Astrocyte of the cerebellum (primary cell): ENCODE measurements at regions not wholly inside any gene's neighbourhood (a gene's known extent, or its start where the extent isn't known, plus 50 kb on each side); places are given as distances from the start of the nearest gene placed in this dataset.
"Not testable (repeated sequence)": the region's sequence is repeated elsewhere in the genome, so short reads cannot be mapped to it uniquely, and the experiment has no call there.

Experiments used
- DNase-seq: peaks from one replicate; pipeline ENCODE4 v3.0.0-alpha.2; 2011; ENCODE audit warnings: low read depth
- H3K4me3 ChIP-seq: 2 replicates; pipeline ENCODE4 v1.5.1; 2011; ENCODE audit warnings: mild to moderate bottlenecking, low read depth, low read length, moderate library complexity
- in situ Hi-C: cut with HindIII; loops from 2 replicates; pipeline ENCODE4 v1.10.0; 2017; ENCODE audit warnings: low sequenced_read_pairs
- TF ChIP-seq, protein P1 (sequence below): IDR thresholded peaks from 2 replicates; pipeline ENCODE4 v1.5.1; 2012; ENCODE audit warnings: low read length, low read depth, moderate library complexity, mild to moderate bottlenecking; ENCODE audit errors: missing control alignments

DNA sequence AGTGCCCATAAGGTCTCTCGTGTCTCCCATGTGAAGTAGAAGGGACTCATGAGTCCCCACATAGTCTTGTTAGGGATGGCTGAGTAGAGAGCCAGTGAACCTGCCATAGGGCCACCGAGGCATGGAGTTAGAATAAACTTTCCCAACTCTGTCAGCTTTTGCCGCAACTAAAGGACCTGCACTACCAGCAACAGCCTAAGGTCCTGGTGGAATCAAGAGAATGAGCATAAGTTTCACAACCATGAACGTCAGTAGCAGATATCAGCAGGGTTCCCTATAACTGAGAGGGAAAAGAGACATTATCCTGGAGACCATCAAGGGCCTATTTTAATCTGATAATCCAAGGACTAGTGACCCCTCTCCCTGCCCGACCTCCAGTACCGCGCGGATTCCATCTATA, 60.3 kb upstream of the FNDC3B start:
- TF ChIP-seq, protein P1, sequence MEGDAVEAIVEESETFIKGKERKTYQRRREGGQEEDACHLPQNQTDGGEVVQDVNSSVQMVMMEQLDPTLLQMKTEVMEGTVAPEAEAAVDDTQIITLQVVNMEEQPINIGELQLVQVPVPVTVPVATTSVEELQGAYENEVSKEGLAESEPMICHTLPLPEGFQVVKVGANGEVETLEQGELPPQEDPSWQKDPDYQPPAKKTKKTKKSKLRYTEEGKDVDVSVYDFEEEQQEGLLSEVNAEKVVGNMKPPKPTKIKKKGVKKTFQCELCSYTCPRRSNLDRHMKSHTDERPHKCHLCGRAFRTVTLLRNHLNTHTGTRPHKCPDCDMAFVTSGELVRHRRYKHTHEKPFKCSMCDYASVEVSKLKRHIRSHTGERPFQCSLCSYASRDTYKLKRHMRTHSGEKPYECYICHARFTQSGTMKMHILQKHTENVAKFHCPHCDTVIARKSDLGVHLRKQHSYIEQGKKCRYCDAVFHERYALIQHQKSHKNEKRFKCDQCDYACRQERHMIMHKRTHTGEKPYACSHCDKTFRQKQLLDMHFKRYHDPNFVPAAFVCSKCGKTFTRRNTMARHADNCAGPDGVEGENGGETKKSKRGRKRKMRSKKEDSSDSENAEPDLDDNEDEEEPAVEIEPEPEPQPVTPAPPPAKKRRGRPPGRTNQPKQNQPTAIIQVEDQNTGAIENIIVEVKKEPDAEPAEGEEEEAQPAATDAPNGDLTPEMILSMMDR, result no peak
- no peak overlapping the region for H3K4me3 ChIP-seq

DNA sequence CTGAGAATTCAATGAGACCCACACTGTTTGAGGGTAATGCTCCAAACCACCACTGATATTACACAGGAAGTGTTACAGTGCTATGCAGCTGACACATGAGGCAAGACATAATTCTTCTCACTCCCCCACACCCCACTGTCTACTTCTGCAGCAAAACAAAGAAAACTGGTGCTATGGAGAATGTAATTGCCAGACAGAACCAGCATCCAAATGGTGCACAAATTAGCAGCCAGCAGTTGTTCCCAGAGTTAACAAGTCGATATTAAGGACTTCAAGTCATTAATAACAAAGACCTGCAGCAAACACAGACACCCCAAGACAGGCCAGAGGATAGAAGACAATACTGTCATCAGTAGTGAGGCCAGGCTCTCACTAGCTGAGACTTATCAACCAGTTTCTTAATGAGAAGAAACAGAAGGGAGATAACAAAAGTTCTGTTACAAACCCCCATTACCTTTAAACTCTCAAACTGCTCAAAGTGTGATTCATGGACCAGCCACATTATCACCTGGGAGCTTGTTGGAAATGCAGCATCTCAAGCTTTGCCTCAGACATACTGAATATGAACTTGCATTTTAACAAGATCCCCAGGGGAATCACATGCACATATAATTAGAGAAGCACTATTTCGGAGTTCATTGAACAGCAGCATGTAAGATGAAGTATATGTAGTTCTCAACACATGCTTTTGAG, 58.7 kb upstream of the FNDC3B start:
- no peak overlapping the region for H3K4me3 ChIP-seq
- in situ Hi-C loops, result no loop called here
- no peak for DNase-seq
- TF ChIP-seq, protein P1, result no peak

More for the DNA sequence above, 60.3 kb upstream of the FNDC3B start:
- in situ Hi-C loops, result no loop called here
- DNase-seq, result no peak

DNA sequence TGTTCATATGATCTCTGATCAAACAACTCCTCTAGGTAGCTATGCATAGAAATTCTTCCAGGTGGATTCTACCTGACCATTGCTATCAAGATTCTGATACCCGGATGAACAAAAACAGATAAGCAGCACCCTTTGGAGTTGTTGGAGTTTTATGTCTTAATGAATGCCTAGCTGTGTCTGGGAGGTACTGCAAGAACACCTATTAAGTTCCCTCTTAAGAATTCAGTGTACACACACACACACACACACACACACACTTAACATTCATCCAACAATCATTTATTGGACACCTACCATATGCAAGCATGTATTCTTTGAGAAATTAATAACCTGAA, 58.1 kb upstream of the FNDC3B start:
- in situ Hi-C loops, result no loop called here
- H3K4me3 ChIP-seq, result no peak overlapping the region
- TF ChIP-seq, protein P1, result no peak

DNA sequence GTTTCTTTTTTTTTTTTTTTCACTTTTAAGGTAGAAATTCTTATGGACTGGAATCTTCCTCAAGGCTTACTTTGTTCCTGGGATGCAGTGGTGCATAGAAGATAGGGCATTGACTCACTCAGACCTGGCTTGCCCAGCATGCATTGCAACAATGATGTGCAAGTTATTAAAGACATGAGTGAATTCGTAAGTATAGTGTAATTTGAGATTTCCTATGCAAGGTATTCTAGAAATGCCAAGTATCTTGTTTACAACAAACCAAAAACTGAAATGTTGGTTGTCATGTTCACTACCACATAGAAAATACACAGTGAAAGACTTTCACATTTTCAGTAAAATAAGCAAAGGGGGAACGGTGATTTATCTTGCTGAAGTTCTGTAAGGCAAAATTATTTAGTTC, 56.5 kb upstream of the FNDC3B start:
- no peak overlapping the region for H3K4me3 ChIP-seq
- peak; percentile 36 for DNase-seq
- TF ChIP-seq, protein P1, result no peak
- in situ Hi-C loops, result no loop called here

More for the DNA sequence above, 58.1 kb upstream of the FNDC3B start:
- no peak for DNase-seq

DNA sequence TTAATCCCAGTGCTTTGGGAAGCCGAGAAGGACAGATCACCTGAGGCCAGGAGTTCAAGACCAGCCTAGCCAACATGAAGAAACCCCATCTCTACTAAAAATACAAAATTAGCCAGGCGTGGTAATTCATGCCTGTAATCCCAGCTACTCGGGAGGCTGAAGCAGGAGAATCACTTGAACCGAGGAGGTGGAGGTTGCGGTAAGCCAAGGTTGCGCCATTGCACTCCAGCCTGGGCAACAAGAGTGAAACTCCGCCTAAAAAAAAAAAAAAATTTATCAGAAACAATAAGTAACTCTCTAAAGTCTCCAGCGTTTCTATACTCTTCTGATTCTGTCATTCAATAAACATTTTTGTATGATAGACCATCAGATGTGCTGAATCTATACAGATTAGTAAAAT, 55.7 kb upstream of the FNDC3B start:
- in situ Hi-C loops, DNase-seq, H3K4me3 ChIP-seq: not testable (repeated sequence)

DNA sequence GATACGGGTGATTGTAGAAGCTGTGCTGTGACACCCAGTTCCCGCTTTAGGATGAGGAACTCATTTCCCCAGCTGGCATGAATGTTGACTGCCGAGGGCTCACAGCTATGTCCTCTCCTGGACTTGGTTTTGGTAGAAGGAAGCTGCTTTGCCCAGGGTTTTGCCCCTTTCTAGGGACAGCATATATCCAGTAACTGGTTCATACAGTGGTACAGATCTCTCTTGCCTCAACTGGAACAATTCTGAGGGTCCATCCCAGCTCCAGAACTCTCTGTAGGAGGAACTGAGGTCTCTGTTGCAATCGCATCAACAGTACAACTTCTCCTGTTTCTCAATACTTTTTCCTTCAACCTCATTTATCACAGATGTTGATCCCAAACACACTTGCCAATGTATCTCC, 54.5 kb upstream of the FNDC3B start:
- in situ Hi-C loops, result no loop called here
- H3K4me3 ChIP-seq, result no peak overlapping the region
- DNase-seq, result no peak
- TF ChIP-seq, protein P1, result no peak

DNA sequence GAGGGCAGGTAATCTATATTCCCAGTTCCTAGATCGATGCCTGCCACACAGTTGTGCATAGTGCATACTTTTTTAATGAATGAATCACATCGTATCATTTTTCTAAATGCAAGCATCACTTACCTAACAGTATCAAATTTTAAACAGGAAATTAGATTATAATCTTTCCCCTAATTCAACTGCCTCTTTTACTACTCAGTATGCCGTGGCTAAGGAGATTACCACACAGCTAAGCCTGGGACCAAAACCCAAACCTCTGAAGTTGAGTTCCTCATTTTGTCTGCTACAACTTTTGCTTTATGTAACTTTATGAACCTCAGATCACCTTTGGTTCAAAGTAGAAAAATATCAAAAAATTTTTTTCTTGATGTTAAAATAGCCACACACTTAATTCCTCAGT, 53.2 kb upstream of the FNDC3B start:
- TF ChIP-seq, protein P1, result no peak
- no peak for DNase-seq
- in situ Hi-C loops, result no loop called here
- H3K4me3 ChIP-seq, result no peak overlapping the region
